ENCODE measurements at regions not wholly inside any gene's neighbourhood (a gene's known extent, or its start where the extent isn't known, plus 50 kb on each side); places are given as distances from the start of the nearest gene placed in this dataset.

DNA sequence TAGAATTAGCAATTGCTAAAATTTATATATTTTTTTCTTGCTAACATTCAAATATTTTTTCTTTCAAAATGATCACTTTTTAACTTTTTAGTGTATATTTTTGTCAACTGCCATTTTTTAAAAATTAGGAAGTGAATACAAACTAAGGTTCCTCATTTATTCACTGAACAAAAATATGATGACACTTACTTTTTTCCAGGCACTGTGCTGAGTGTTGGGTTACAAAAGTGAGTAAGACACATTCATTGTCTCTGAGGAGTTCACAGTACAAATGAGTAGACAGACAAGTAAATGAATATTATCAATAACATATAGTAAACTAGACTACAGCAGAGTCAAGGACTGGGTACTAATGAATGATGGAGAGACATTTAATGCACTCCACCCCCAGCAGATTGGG is 543.5 kb downstream of the PDHA2 start:
- TF ChIP-seq, protein P1, sequence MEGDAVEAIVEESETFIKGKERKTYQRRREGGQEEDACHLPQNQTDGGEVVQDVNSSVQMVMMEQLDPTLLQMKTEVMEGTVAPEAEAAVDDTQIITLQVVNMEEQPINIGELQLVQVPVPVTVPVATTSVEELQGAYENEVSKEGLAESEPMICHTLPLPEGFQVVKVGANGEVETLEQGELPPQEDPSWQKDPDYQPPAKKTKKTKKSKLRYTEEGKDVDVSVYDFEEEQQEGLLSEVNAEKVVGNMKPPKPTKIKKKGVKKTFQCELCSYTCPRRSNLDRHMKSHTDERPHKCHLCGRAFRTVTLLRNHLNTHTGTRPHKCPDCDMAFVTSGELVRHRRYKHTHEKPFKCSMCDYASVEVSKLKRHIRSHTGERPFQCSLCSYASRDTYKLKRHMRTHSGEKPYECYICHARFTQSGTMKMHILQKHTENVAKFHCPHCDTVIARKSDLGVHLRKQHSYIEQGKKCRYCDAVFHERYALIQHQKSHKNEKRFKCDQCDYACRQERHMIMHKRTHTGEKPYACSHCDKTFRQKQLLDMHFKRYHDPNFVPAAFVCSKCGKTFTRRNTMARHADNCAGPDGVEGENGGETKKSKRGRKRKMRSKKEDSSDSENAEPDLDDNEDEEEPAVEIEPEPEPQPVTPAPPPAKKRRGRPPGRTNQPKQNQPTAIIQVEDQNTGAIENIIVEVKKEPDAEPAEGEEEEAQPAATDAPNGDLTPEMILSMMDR (IDR thresholded peaks at IDR 0.05): no peak
- TF ChIP-seq POLR2AphosphoS5 (IDR thresholded peaks at IDR 0.05): no peak
- TF ChIP-seq POLR2A (IDR thresholded peaks at IDR 0.05): no peak
- no peak for TF ChIP-seq EP300 (IDR thresholded peaks at IDR 0.05; ENCODE audit: low read depth)

Measured in transverse colon (tissue), 4 donors.